IMR-90 (cell line): ENCODE measurements at regions not wholly inside any gene's neighbourhood (a gene's known extent, or its start where the extent isn't known, plus 50 kb on each side); places are given as distances from the start of the nearest gene placed in this dataset.

Source experiments
- ATAC-seq: fragments of 200-7000 bp; cut with Tn5 transposase; 2 replicates; pipeline ENCODE4 v1.9.1; 2020; ENCODE audit warnings: low read depth, mild to moderate bottlenecking, moderate library complexity
- BruUV-seq: library from RNA; stranded (reverse); fragments of 400-500 nt; replicated peaks from 2 replicates; lab custom pipeline; 2021; lab: Mats Ljungman, UMichigan
- CTCF ChIA-PET: fragments of 300-600 bp; formaldehyde crosslinking; extraction: SDS; loops from one replicate; lab custom pipeline; 2021; ENCODE audit warnings: antibody characterized with exemption; lab: Yijun Ruan, JAX
- POLR2A ChIA-PET: fragments of 300-600 bp; sonication (Branson Sonifier 250); formaldehyde crosslinking; loops from one replicate; lab custom pipeline; 2022; ENCODE audit warnings: antibody characterized with exemption; ENCODE audit not compliant: unreplicated experiment; lab: Charles Lee
- DNase-seq: peaks from one replicate; pipeline ENCODE4 v3.0.0; 2013
- H2AFZ ChIP-seq: replicated peaks from 2 replicates; pipeline ENCODE3; 2013; ENCODE audit warnings: low read length, mild to moderate bottlenecking; ENCODE audit not compliant: poor library complexity
- H2AK5ac ChIP-seq: 2 replicates; pipeline ENCODE4 v1.6.1; 2013; ENCODE audit warnings: low read depth, low read length, inconsistent platforms
- H2AK9ac ChIP-seq: replicated peaks from 2 replicates; pipeline ENCODE3; 2013; ENCODE audit warnings: mild to moderate bottlenecking, low read depth, low read length, moderate library complexity; ENCODE audit not compliant: poor library complexity
- H2BK120ac ChIP-seq: 2 replicates; pipeline ENCODE4 v1.6.1; 2013; ENCODE audit warnings: low read depth, low read length, inconsistent platforms
- H2BK15ac ChIP-seq: 3 replicates; pipeline ENCODE4 v1.6.1; 2013; ENCODE audit warnings: low read depth, low read length, inconsistent platforms
- H2BK20ac ChIP-seq: 2 replicates; pipeline ENCODE4 v1.6.1; 2013; ENCODE audit warnings: low read depth, mild to moderate bottlenecking, inconsistent platforms, low read length, moderate library complexity
- H2BK5ac ChIP-seq: 2 replicates; pipeline ENCODE4 v1.6.1; 2013; ENCODE audit warnings: mild to moderate bottlenecking, low read depth, low read length, inconsistent platforms; ENCODE audit not compliant: poor library complexity, severe bottlenecking
- H3K14ac ChIP-seq: replicated peaks from 2 replicates; pipeline ENCODE4 v1.6.1; 2013; ENCODE audit warnings: low read depth, low read length, inconsistent platforms
- H3K18ac ChIP-seq: 2 replicates; pipeline ENCODE4 v1.6.1; 2013; ENCODE audit warnings: low read depth, low read length, control low read depth
- H3K23ac ChIP-seq: 2 replicates; pipeline ENCODE4 v1.6.1; 2013; ENCODE audit warnings: low read depth, low read length, inconsistent platforms
- H3K27ac ChIP-seq: 2 replicates; pipeline ENCODE4 v1.5.1; 2013; ENCODE audit warnings: mild to moderate bottlenecking, control low read depth, low read length; ENCODE audit not compliant: insufficient read depth
- H3K27me3 ChIP-seq: 2 replicates; pipeline ENCODE4 v1.6.1; 2013; ENCODE audit warnings: low read length; ENCODE audit not compliant: control insufficient read depth, insufficient read depth
- H3K36me3 ChIP-seq: 2 replicates; pipeline ENCODE4 v1.6.1; 2013; ENCODE audit warnings: low read length, mixed read lengths; ENCODE audit not compliant: control insufficient read depth, insufficient read depth
- H3K4ac ChIP-seq: 2 replicates; pipeline ENCODE4 v1.6.1; 2013; ENCODE audit warnings: low read depth, low read length, inconsistent platforms
- H3K4me1 ChIP-seq: 2 replicates; pipeline ENCODE4 v1.6.1; 2013; ENCODE audit warnings: low read length, mixed read lengths; ENCODE audit not compliant: control insufficient read depth, insufficient read depth
- H3K4me2 ChIP-seq: 2 replicates; pipeline ENCODE4 v1.6.1; 2013; ENCODE audit warnings: low read depth, mild to moderate bottlenecking, control low read depth, low read length, moderate library complexity
- H3K4me3 ChIP-seq: 2 replicates; pipeline ENCODE4 v1.5.1; 2013; ENCODE audit warnings: low read depth, mild to moderate bottlenecking, control low read depth, low read length, moderate library complexity; ENCODE audit not compliant: insufficient read depth
- H3K56ac ChIP-seq: 2 replicates; pipeline ENCODE4 v1.6.1; 2013; ENCODE audit warnings: low read length, inconsistent platforms; ENCODE audit not compliant: insufficient read depth; ENCODE audit errors: extremely low read depth
- H3K79me1 ChIP-seq, 2 experiments: 2 replicates each; pipeline ENCODE4 v1.6.1; 2013; ENCODE audit warnings: low read length in 2 of 2, inconsistent platforms in 1 of 2, low read depth in 1 of 2
- H3K9ac ChIP-seq: 2 replicates; pipeline ENCODE4 v1.6.1; 2013; ENCODE audit warnings: low read depth, low read length, control low read depth
- H3K9me1 ChIP-seq: 2 replicates; pipeline ENCODE4 v1.6.1; 2013; ENCODE audit warnings: low read length, inconsistent platforms; ENCODE audit not compliant: insufficient read depth
- H3K9me3 ChIP-seq: 2 replicates; pipeline ENCODE4 v1.6.1; 2013; ENCODE audit warnings: low read length; ENCODE audit not compliant: control insufficient read depth, insufficient read depth
- H4K20me1 ChIP-seq: 2 replicates; pipeline ENCODE4 v1.6.1; 2013; ENCODE audit warnings: low read length, inconsistent platforms; ENCODE audit not compliant: insufficient read depth
- H4K5ac ChIP-seq: 2 replicates; pipeline ENCODE4 v1.6.1; 2013; ENCODE audit warnings: mild to moderate bottlenecking, low read depth, low read length, control low read depth
- H4K8ac ChIP-seq, 2 experiments: 2 replicates each; pipeline ENCODE4 v1.6.1; 2013; ENCODE audit warnings: low read depth in 2 of 2, low read length in 2 of 2, control low read depth in 1 of 2, inconsistent platforms in 1 of 2
- H4K91ac ChIP-seq: 2 replicates; pipeline ENCODE4 v1.6.1; 2013; ENCODE audit warnings: low read depth, low read length, inconsistent platforms; ENCODE audit not compliant: insufficient read depth
- BHLHE40 ChIP-seq: fragments of 150-350 bp; IDR thresholded peaks from 2 replicates; pipeline ENCODE4 v1.6.1; 2016; ENCODE audit warnings: mild to moderate bottlenecking, low read depth, low read length
- CEBPB ChIP-seq: IDR thresholded peaks from 2 replicates; pipeline ENCODE4 v1.6.1; 2012; ENCODE audit warnings: low read depth, low read length, improper control_type of control experiment
- FOS ChIP-seq: fragments of 150-350 bp; IDR thresholded peaks from 2 replicates; pipeline ENCODE4 v1.6.1; 2016; ENCODE audit warnings: low read depth, low read length
- MAZ ChIP-seq: IDR thresholded peaks from 2 replicates; pipeline ENCODE4 v1.6.1; 2012; ENCODE audit warnings: low read depth, mild to moderate bottlenecking, low read length, improper control_type of control experiment, moderate library complexity, borderline replicate concordance
- RCOR1 ChIP-seq: IDR thresholded peaks from 2 replicates; pipeline ENCODE4 v1.6.1; 2012; ENCODE audit warnings: mild to moderate bottlenecking, low read length, improper control_type of control experiment; ENCODE audit not compliant: insufficient replicate concordance
- WGBS, 2 experiments: methylation state at CpG; one replicate each; pipeline versions ENCODE4 v1.1.5 to v1.1.7; 2013; ENCODE audit warnings: missing lambda C conversion rate in 2 of 2; ENCODE audit not compliant: insufficient read length in 1 of 2; ENCODE audit errors: extremely low coverage in 2 of 2; 5-methylcytosine and 5-hydroxymethylcytosine counted together
- dilution Hi-C: fragments of 300-500 bp; cut with HindIII; formaldehyde crosslinking; loops from one replicate; pipeline ENCODE4 v1.14.3; 2018; ENCODE audit warnings: low sequenced_read_pairs; ENCODE audit not compliant: unreplicated experiment
- in situ Hi-C: fragments of 300-500 bp; cut with MboI; formaldehyde crosslinking; loops from 3 replicates; pipeline ENCODE4 v1.14.3; 2019; ENCODE audit warnings: low sequenced_read_pairs, inconsistent platforms, mixed read lengths
- intact Hi-C: fragments of 100-400 bp; cut with micrococcal nuclease; formaldehyde crosslinking; loops from 2 replicates; pipeline ENCODE4 v1.10.0; 2022
- TF ChIP-seq, protein P1 (sequence below): fragments of 150-350 bp; IDR thresholded peaks from 2 replicates; pipeline ENCODE4 v1.6.1; 2016; ENCODE audit warnings: low read depth, mild to moderate bottlenecking, low read length, moderate library complexity, borderline replicate concordance

DNA sequence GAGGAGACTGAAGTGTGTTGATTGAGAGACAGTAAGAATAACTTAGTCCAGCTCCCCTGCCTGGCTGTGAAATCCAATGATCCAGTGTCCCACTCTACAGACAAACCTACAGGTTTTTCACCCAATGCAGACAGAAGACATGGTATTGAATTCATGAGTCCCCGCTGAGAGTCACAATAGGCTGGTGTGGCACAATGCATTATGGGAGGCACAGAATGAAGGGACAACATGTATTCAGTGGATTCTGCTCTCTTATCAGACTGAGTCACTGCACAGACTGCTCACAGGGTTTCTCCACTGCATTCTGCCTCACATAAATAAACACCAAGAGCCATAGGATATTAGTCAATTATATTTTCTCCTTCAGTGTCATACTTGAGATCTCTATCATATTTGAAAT lies 55.2 kb upstream of the TOP3B start:
- WGBS, 2 experiments: no CpG with 5 or more reads among the region's 1 CpG
- Histone ChIP-seq H4K8ac (peak overlapping the region in 1 of 2 experiments; percentile 56; a peak in 2 of 4 replicates), H3K9ac (no peak overlapping the region), H4K5ac (no peak overlapping the region), H4K20me1 (no peaks in the 10 kb centered on the region; the same call in 1 of the 2 replicates), H3K9me3 (no peaks in the 10 kb centered on the region), H3K36me3 (no peaks in the 10 kb centered on the region), H3K27ac (peak overlapping the region; percentile 43; the same call in 1 of the 2 replicates), H3K23ac (no peak overlapping the region), H3K18ac (no peak overlapping the region), H3K79me1 (no peaks in the 10 kb centered on the region), H3K4ac (peak overlapping the region; percentile 38; the same call in 1 of the 2 replicates), H3K4me2 (0 out of 2 replicates have a peak overlapping the region, but pooled peaks have one; percentile 14), H2BK15ac (0 out of 3 replicates have a peak overlapping the region, but pooled peaks have one; percentile 9), H4K91ac (peak overlapping the region; percentile 7; the same call in 1 of the 2 replicates), H2BK5ac (peak overlapping the region; percentile 46), H3K56ac (no peak overlapping the region), H3K4me3 (no peak overlapping the region), H2AK5ac (no peak overlapping the region), H3K14ac (no peak overlapping the region), H2AFZ (peak overlapping the region; percentile 80), H2BK120ac (peak overlapping the region; percentile 60), H3K9me1 (peaks cover 28% of the 10 kb centered on the region), H2BK20ac (peak overlapping the region; percentile 51; the same call in 1 of the 2 replicates), H2AK9ac (no peak overlapping the region), H3K27me3 (no peaks in the 10 kb centered on the region; the same call in 1 of the 2 replicates), H3K4me1 (peaks cover 11% of the 10 kb centered on the region)
- peak; percentile 64; the same call in 1 of the 2 replicates for TF ChIP-seq CEBPB
- peak; percentile 90 for TF ChIP-seq FOS
- no peak for TF ChIP-seq MAZ
- TF ChIP-seq, protein P1, sequence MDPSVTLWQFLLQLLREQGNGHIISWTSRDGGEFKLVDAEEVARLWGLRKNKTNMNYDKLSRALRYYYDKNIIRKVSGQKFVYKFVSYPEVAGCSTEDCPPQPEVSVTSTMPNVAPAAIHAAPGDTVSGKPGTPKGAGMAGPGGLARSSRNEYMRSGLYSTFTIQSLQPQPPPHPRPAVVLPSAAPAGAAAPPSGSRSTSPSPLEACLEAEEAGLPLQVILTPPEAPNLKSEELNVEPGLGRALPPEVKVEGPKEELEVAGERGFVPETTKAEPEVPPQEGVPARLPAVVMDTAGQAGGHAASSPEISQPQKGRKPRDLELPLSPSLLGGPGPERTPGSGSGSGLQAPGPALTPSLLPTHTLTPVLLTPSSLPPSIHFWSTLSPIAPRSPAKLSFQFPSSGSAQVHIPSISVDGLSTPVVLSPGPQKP: no peak
- peak; percentile 38 for TF ChIP-seq BHLHE40
- no peak for TF ChIP-seq RCOR1
- in situ Hi-C loops (no loop called here), dilution Hi-C loops (no loop called here), intact Hi-C loops (loop anchor here (10.0 kb wide), 1 partner anchor 117 kb away; no protein-coding TSS in a partner anchor)
- ChIA-PET POLR2A (interaction anchor here (0.6 to 1.1 kb wide), 2 partner anchors 105 to 108 kb away, joined by 3 read pairs; no protein-coding TSS in a partner anchor), CTCF (interaction anchor here (0.9 kb wide), 1 partner anchor 23 kb away, joined by 5 read pairs; no protein-coding TSS in a partner anchor)
- ATAC-seq (peak; percentile 97), DNase-seq (peak; percentile 91)
- BruUV-seq: no TSS peak
